ENCODE measurements at regions not wholly inside any gene's neighbourhood (a gene's known extent, or its start where the extent isn't known, plus 50 kb on each side); places are given as distances from the start of the nearest gene placed in this dataset.

DNA sequence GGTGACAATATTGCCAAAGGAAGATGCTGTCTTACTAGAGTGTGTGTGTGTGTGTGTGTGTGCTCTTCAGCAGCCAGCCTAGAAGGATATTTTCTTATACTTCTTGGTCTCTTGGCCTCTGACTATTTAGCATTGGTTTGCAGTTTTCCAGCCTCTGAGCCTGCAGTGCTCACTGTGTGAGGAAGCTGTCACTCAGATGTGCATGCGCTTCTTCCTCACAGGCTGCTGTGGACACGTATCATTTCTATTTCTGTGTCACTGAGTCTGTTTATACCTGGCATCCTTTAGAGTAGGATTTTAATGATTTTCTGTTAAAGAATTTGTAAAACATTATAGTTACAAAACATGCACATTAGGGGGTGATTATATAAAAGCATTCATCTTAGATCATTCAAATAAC is 83.3 kb downstream of the ALDH8A1 start:
- no peak for DNase-seq (ENCODE audit: low read depth)

DNA sequence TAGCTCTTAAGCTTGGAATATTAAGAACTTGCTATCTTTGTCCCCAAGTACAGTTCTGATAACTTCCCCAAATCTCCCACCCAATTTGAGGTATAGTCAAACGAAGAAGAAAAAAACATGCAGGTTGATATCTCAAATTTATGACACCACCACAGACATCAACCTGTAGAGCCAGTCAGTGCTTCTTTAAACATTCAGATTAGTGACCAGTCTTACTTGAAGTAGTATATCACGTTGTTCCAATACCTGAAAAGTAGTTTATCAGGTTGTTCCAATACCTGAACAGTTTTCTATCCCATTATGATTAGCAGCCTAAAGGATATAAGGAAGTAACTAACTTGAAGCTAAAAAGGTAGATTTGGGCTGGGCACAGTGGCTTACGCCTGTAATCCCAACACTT is 85.3 kb downstream of the ALDH8A1 start:
- no peak for DNase-seq (ENCODE audit: low read depth)

GRCh38 chr6:134863763-134864510 is 86.0 kb downstream of the ALDH8A1 start:
- DNase-seq (ENCODE audit: low read depth), result no peak

DNA sequence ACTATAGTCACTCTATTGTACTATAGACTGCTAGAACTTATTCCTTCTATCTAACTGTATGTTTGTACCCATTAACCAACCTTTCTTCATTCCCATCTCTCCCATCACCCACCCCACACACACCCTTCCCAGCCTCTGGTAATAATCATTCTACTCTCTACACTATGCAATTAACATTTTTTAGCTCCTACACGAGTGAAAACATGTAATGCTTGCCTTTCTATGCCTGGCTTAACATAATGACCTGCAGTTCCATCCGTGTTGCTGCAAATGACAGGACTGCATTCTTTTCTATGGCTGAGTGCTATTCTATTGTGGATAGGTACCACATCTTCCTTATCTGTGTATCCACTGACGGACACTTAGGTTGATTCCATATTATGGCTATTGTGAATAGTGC is 95.5 kb downstream of the ALDH8A1 start:
- DNase-seq (ENCODE audit: low read depth), result no peak

GRCh38 chr6:134853111-134854055 is 96.5 kb downstream of the ALDH8A1 start:
- no peak for DNase-seq (ENCODE audit: low read depth)

GRCh38 chr6:134851548-134851947 is 98.4 kb downstream of the ALDH8A1 start:
- no peak for DNase-seq (ENCODE audit: low read depth)

DNA sequence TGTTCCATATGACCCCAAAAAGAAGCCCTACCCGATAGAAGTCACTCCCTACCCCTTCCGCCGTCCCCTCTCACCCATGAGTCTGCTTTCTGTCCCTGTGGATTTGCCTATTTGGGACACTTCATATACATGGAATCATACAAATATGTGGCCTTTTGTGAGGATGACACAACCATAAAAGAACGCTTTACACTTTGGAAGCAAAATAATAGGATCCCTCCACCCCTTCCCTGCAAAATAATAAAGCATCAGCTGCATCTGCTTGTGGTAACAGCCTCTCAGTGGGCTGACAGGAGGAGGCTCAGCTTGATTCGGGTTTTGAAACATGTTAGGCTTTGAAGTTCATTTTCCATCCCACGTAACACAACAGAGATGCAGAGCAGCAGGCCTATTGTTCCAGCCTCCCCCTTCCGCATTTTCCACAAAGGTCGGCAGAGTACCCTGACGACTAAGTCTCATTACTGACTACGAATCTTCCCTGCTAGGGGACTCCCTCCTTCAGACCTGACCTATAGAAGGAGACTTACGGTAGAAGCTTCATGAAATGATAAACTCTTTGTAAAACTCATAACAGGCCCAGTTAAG is 99.1 kb downstream of the ALDH8A1 start:
- DNase-seq (ENCODE audit: low read depth), result no peak

DNA sequence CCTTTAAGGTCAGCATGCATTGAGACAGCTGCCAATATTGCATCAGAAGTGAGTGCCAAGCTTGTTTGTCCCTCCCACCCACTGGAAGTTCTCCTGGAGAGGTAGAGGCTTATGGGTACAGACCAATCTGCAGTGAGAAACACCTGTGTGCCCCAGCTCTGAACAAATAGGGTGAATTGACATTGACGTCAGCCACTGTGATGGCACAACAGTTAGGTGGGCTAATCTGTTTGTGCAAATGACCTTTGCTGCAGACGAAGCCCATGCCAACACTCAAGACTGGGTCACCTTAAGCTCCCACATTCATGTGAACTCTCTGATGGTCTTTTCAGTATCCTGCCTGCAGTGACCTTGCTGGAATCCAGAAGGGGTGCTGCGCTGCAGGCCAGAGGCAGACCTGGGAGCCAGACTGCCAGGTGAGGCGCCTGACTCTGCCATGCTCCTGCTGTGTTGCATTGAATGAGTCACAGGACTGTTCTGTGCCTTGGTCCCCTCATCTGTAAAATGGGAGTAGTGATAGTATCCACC is 99.9 kb downstream of the ALDH8A1 start:
- no peak for DNase-seq (ENCODE audit: low read depth)

GRCh38 chr6:134848076-134848475 is 101.8 kb downstream of the ALDH8A1 start:
- no peak for DNase-seq (ENCODE audit: low read depth)

GRCh38 chr6:134846865-134847264 is 103.0 kb downstream of the ALDH8A1 start:
- no peak for DNase-seq (ENCODE audit: low read depth)

DNA sequence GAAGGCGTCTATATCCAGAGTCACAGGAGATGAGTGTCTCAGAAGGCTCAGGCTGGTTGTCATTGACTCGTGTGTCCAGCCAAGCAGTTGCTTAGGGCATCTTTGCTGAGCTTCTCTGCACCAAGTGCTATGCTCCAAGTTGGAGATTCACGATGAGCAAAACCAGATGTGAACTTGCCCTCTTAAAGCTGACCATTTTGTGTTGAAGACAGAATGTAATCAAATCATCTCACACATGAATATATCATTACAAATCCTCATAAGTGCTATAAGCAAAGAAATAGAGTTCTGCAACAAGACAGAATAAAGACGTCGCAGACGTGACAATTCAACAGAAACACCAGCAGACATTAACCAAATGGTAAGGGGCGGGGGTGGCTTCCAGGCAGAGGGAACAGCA is 103.9 kb downstream of the ALDH8A1 start:
- no peak for DNase-seq (ENCODE audit: low read depth)

DNA sequence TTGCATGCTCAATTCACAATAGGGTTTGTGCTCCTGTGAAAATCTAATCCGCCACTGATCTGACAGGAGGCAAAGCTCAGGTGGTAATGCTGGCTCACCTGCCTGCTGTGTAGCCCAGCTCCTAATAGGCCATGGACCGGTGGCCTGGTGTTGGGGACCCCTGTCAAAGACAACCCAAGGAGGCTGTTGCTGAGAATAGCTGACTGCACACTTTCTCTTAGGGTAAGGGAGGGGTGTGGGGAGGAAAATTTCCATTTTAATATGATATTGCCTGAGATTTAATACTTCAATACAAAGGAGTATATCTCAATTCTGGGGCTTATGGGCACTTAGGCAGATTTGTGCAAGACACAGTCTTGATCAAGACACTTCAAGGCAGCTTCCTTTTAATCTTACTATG is 105.8 kb downstream of the ALDH8A1 start:
- DNase-seq (ENCODE audit: low read depth), result no peak

GRCh38 chr6:134840086-134840867 is 109.6 kb downstream of the ALDH8A1 start:
- no peak for DNase-seq (ENCODE audit: low read depth)

DNA sequence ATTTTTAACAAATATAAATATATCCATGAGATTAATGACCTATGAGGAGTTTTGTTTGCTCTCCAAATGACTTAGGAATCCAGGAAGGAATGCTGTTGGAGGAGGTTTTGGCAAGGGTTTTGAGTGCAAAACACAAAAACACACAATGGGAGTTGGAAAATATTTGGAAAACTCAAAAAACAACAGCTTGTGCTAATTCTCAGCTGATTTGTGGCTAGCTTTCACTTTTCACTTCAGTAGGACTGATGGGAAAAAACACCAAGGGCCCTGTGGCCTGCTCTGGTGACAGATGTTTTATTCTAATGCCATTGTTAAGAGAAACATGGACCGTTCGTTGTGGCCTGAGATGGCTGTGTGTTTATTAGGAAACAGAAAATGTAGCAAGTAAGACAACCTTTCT is 113.9 kb downstream of the ALDH8A1 start:
- no peak for DNase-seq (ENCODE audit: low read depth)

- DNase-seq (ENCODE audit: low read depth), result no peak
Measured at GRCh38 chr6:134830940-134831339, 119.0 kb downstream of the ALDH8A1 start.

- no peak for DNase-seq (ENCODE audit: low read depth)
Measured at GRCh38 chr6:134830194-134830593, 119.7 kb downstream of the ALDH8A1 start.

DNA sequence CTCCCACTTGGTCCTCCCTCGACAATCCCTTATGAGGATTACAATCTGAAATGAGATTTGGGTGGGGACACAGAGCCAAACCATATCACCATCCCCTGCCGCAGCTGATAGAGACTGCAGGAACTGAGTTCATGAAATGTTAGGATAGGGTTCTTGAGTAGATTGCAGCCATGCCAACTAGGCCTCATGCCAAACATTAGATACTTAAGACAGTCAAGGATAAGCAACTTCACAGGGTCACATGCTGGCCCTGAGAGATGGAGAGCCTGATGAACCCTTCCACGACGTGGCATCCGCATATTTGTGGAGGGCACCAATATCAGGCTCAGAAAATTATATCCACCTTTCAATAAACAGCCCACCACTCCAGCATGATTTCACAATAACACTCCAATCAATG is 121.3 kb downstream of the ALDH8A1 start:
- no peak for DNase-seq (ENCODE audit: low read depth)

DNA sequence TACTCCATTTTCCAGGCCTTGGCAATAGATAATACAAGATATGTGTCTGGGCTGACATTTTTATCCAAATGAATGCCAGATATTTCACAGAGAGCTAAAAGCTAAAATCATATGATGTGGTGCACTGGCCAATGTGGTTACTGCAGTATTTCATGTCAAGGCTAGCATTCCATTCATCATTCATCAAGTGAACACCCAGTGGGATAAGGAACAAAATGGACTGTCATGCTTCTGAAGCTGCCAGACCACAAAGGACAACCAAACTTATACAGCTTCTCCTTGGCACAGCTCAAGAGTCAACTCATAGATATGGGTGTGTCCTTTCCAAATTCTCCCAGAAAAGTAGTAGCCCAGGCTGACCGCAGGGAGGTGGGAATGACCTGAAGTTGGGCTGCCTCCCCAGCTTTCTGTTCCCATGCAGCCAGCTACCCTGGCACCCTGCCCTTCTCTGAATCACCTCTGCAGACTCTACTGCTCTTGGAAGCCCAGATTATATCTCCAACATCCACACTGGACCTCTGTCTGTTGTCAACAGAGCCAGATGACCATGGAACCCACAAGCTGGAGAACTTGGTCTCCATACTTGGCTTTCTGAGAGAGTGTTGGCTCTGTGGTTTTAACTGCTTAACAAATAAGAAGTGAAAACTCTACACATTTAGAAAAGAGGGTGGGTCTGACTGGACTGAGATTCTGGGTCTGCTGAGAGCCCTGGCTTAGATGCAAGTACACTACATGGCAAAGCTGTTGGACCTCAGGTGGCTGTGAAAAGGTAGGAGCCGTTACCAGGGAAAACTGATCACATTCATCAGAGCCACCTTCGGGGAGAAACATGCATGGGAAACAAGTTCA is 122.8 kb downstream of the ALDH8A1 start:
- no peak for DNase-seq (ENCODE audit: low read depth)

GRCh38 chr6:134823710-134824034 is 126.2 kb downstream of the ALDH8A1 start:
- no peak for DNase-seq (ENCODE audit: low read depth)

DNA sequence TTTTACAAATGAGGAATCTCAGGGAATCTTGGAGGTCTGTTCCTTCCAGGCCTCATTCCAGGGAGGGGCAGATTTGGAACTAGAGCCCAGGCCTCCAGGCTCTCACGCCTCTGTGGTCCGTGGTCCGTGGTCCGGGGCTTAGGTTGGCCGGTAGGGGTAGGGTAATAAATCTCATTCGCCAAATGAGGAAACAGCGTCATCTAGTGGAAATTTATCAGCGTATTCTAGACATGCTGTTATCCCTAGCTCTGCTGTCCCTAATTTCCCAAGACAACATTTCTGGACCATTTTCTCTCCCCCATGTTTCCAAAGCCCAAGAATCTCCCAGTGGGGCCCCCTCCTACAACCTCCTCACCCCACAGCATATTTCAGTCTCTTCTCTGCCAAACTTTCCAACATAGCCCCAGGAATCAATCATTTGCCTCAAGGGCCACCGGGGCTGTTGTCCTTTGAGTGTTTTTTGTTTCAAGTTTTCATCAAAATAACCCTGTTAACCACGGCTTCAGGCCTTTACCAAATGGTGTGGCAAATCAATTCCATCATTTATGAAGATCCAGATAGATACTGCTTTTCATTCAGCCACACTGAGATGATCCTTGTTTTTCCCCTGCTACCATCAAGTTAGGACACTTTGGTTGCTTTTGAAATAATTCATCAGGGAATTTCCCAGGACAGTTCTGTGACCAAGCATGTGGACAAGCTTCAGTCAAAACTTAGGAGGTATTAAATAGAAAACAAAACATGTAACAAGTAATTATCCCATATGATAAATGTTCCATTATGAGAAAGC is 126.8 kb downstream of the ALDH8A1 start:
- no peak for DNase-seq (ENCODE audit: low read depth)

Measured in activated T-helper 9 cell treated with anti-CD3 and anti-CD28 coated beads, Interleukin-2, amount 50 U/mL, for 16 hours (primary cell).